CD4-positive, alpha-beta T cell (primary cell): ENCODE measurements at regions not wholly inside any gene's neighbourhood (a gene's known extent, or its start where the extent isn't known, plus 50 kb on each side); places are given as distances from the start of the nearest gene placed in this dataset.

Experiments used
- ATAC-seq: fragments of 200-7000 bp; cut with Tn5 transposase; one replicate; pipeline ENCODE4 v1.10.0; 2022; ENCODE audit warnings: mild to moderate bottlenecking; ENCODE audit not compliant: poor library complexity
- CTCF ChIA-PET: fragments of 350-600 bp; sonication (Branson Sonifier 250); formaldehyde crosslinking; loops from one replicate; lab custom pipeline; 2021; ENCODE audit warnings: antibody characterized with exemption, inconsistent platforms; lab: Charles Lee
- POLR2A ChIA-PET: fragments of 350-600 bp; sonication (Branson Sonifier 250); formaldehyde crosslinking; loops from one replicate; lab custom pipeline; 2021; ENCODE audit warnings: antibody characterized with exemption, inconsistent platforms; lab: Charles Lee
- DNase-seq, 14 experiments: peaks; one replicate each; pipeline ENCODE4 v3.0.0-alpha.2; 2013 to 2020; ENCODE audit warnings: mixed read lengths in 2 of 14
- H3K27ac ChIP-seq, 2 donors: one replicate each; pipeline versions ENCODE4 v1.5.1 to v1.7.0; 2013; ENCODE audit warnings: low read length in 2 of 2, low read depth in 1 of 2, mild to moderate bottlenecking in 1 of 2
- H3K27me3 ChIP-seq, 2 experiments: 1 replicate in 1 of 2; 2 replicates in 1 of 2; pipeline versions ENCODE4 v1.6.1 to v1.7.0; 2013; ENCODE audit warnings: low read length in 2 of 2, control low read depth in 1 of 2, mild to moderate bottlenecking in 1 of 2, moderate library complexity in 1 of 2; ENCODE audit not compliant: insufficient read depth in 2 of 2, control insufficient read depth in 1 of 2
- H3K36me3 ChIP-seq: one replicate; pipeline ENCODE4 v1.6.1; 2013; ENCODE audit warnings: low read length, control low read depth; ENCODE audit not compliant: insufficient read depth
- H3K4me1 ChIP-seq: one replicate; pipeline ENCODE4 v1.6.1; 2013; ENCODE audit warnings: low read length, control low read depth; ENCODE audit not compliant: insufficient read depth
- H3K4me3 ChIP-seq: one replicate; pipeline ENCODE4 v1.5.1; 2013; ENCODE audit warnings: mild to moderate bottlenecking, low read length, moderate library complexity
- H3K9me3 ChIP-seq, 2 experiments: 1 replicate in 1 of 2; 2 replicates in 1 of 2; pipeline versions ENCODE4 v1.6.1 to v1.7.0; 2013; ENCODE audit warnings: low read length in 2 of 2, mild to moderate bottlenecking in 2 of 2, control low read depth in 1 of 2, moderate library complexity in 1 of 2; ENCODE audit not compliant: control insufficient read depth in 1 of 2, insufficient read depth in 1 of 2
- H3K27ac Mint-ChIP-seq: one replicate; pipeline ENCODE4 v1.8.0; 2020; ENCODE audit warnings: mixed read lengths
- H3K27me3 Mint-ChIP-seq: one replicate; pipeline ENCODE4 v1.8.0; 2021; ENCODE audit warnings: mixed read lengths
- H3K36me3 Mint-ChIP-seq: one replicate; pipeline ENCODE4 v1.8.0; 2021; ENCODE audit warnings: low read depth, mixed read lengths
- H3K4me1 Mint-ChIP-seq: one replicate; pipeline ENCODE4 v1.8.0; 2021; ENCODE audit warnings: low read depth, mixed read lengths
- H3K4me3 Mint-ChIP-seq: one replicate; pipeline ENCODE4 v1.8.0; 2020; ENCODE audit warnings: mild to moderate bottlenecking, mixed read lengths
- H3K9me3 Mint-ChIP-seq: one replicate; pipeline ENCODE4 v1.8.0; 2020; ENCODE audit warnings: mixed read lengths
- intact Hi-C, 2 experiments: fragments of 100-400 bp; cut with DNase I in 1 of 2; cut with micrococcal nuclease in 1 of 2; formaldehyde crosslinking; loops; one replicate each; pipeline versions ENCODE4 v1.15.1 to v1.9.0; 2023 to 2025; cut with DNase I, micrococcal nuclease
- TF ChIP-seq, protein P1 (sequence below): fragments of 200-600 bp; IDR thresholded peaks from one replicate; pipeline ENCODE4 v1.8.0; 2022; ENCODE audit warnings: antibody characterized with exemption, mild to moderate bottlenecking

DNA sequence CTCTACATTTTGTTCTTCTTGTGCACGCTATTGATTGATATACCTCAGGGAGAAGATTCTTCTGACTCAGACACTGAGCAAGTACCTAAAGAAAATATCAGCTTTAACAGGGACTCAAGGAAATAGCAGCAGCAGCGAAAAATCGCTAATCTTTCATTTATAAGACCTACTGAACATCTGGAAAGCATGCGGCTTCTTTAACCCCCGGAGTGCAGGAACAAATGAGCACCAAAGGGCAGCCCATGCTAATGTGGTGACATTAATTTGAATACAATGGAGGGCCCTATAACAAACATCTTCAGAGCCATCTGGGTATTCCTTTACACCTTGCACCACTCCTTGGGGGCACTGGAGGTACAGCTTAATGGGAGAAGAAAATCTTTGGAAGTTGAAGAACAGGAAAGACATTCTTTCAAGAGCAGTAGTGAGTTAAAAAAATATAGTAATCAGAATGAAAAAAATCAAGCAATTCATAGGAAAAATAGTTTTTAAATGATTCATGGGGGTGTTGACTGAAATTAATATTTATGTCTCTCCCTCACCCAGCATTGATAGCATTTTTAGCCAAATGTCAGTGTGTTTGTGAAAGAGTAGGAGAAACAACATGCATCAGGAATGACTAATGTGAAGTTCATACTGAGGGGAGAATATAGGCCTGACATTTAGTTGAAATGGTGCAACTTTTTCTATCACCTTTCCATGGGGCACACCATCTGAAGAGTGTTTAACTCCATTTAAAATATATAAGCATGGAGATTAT, 281.7 kb downstream of the HRH4 start:
- H3K4me3 Mint-ChIP-seq: no peak overlapping the region
- TF ChIP-seq, protein P1, sequence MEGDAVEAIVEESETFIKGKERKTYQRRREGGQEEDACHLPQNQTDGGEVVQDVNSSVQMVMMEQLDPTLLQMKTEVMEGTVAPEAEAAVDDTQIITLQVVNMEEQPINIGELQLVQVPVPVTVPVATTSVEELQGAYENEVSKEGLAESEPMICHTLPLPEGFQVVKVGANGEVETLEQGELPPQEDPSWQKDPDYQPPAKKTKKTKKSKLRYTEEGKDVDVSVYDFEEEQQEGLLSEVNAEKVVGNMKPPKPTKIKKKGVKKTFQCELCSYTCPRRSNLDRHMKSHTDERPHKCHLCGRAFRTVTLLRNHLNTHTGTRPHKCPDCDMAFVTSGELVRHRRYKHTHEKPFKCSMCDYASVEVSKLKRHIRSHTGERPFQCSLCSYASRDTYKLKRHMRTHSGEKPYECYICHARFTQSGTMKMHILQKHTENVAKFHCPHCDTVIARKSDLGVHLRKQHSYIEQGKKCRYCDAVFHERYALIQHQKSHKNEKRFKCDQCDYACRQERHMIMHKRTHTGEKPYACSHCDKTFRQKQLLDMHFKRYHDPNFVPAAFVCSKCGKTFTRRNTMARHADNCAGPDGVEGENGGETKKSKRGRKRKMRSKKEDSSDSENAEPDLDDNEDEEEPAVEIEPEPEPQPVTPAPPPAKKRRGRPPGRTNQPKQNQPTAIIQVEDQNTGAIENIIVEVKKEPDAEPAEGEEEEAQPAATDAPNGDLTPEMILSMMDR: no peak
- H3K36me3 Mint-ChIP-seq: no peaks in the 10 kb centered on the region
- no peaks in the 10 kb centered on the region for H3K9me3 Mint-ChIP-seq
- Histone ChIP-seq H3K4me1 (no peaks in the 10 kb centered on the region), H3K9me3 (no peaks in the 10 kb centered on the region), H3K36me3 (no peaks in the 10 kb centered on the region), H3K4me3 (no peak overlapping the region), H3K27me3 (no peaks in the 10 kb centered on the region), H3K27ac (no peak overlapping the region)
- H3K27ac Mint-ChIP-seq: no peak overlapping the region
- POLR2A ChIA-PET: no interaction called here
- no peaks in the 10 kb centered on the region for H3K4me1 Mint-ChIP-seq
- DNase-seq (no peak), ATAC-seq (no peak)
- no peaks in the 10 kb centered on the region for H3K27me3 Mint-ChIP-seq
- CTCF ChIA-PET: no interaction called here
- intact Hi-C loops: no loop called here

DNA sequence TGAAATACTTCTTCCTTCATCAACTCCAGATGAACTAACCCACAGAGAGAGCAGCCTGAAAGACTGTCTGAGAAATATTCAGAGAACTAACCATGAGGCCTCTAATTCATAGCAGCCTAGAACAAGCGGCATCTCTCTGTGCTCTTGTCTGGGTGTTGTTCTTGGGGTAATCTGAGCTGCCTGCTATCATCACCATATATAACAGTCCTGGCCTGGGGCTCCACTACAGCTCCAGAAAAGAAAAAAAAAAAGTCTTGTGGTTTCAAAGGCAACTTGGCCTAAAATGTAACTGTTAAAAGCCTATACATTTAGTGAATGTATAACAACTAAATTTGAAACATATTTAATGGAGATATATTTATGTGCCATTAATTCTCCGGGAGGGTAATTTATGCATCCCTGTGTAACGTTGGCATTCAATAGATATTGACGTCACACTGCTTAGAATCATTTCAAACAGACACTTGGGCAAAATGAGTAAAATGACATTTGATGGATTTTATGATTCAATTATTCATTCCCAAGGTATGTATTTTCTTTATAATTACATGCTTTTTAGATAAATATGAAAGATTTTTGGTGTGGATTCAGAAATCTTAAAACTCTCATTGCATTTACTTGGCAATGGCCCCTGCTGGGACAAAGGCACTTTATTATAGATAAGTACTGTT, 294.3 kb downstream of the HRH4 start:
- DNase-seq: no peak
- no peak for ATAC-seq
- H3K27me3 Mint-ChIP-seq: peaks cover 18% of the 10 kb centered on the region
- no peak overlapping the region for H3K27ac Mint-ChIP-seq
- Histone ChIP-seq H3K9me3 (no peaks in the 10 kb centered on the region), H3K27ac (no peak overlapping the region), H3K27me3 (no peaks in the 10 kb centered on the region), H3K36me3 (no peaks in the 10 kb centered on the region), H3K4me1 (no peaks in the 10 kb centered on the region), H3K4me3 (no peak overlapping the region)
- no peak overlapping the region for H3K4me3 Mint-ChIP-seq
- H3K9me3 Mint-ChIP-seq: no peaks in the 10 kb centered on the region
- no peaks in the 10 kb centered on the region for H3K36me3 Mint-ChIP-seq
- ChIA-PET CTCF (no interaction called here), POLR2A (no interaction called here)
- intact Hi-C loops: no loop called here
- no peaks in the 10 kb centered on the region for H3K4me1 Mint-ChIP-seq
- TF ChIP-seq, protein P1: no peak

DNA sequence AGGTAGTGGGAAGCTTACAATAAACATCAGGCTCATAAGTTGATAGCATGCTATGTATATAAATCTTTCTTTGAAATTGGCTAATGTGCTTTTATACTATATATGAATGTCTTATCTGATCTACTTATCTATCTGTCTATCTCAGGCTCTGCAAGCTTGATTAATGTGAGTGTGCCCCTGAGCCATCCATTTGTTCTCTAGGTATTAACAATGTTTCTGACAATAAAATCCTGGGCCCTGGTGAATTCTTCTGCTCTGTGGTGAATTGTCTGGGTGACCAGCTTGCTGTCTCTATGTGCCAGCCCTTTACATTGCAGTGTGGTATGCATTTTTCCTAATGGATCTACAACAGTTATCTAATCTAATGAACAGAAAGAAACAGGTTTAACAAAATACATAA, 295.9 kb downstream of the HRH4 start:
- TF ChIP-seq, protein P1: no peak
- H3K27ac Mint-ChIP-seq: no peak overlapping the region
- no peaks in the 10 kb centered on the region for H3K4me1 ChIP-seq
- H3K27me3 ChIP-seq: no peaks in the 10 kb centered on the region
- peaks cover 15% of the 10 kb centered on the region for H3K27me3 Mint-ChIP-seq
- no peaks in the 10 kb centered on the region for H3K4me1 Mint-ChIP-seq
- intact Hi-C loops: no loop called here
- CTCF ChIA-PET: no interaction called here
- DNase-seq (no peak), ATAC-seq (no peak)
- H3K27ac ChIP-seq: no peak overlapping the region
- H3K9me3 Mint-ChIP-seq: no peaks in the 10 kb centered on the region
- H3K36me3 Mint-ChIP-seq: no peaks in the 10 kb centered on the region
- no peak overlapping the region for H3K4me3 Mint-ChIP-seq
- H3K4me3 ChIP-seq: no peak overlapping the region
- POLR2A ChIA-PET: no interaction called here
- H3K9me3 ChIP-seq: no peaks in the 10 kb centered on the region
- no peaks in the 10 kb centered on the region for H3K36me3 ChIP-seq
